ENCODE measurements at regions not wholly inside any gene's neighbourhood (a gene's known extent, or its start where the extent isn't known, plus 50 kb on each side); places are given as distances from the start of the nearest gene placed in this dataset.
"Not testable (repeated sequence)": the region's sequence is repeated elsewhere in the genome, so short reads cannot be mapped to it uniquely, and the experiment has no call there.

DNA sequence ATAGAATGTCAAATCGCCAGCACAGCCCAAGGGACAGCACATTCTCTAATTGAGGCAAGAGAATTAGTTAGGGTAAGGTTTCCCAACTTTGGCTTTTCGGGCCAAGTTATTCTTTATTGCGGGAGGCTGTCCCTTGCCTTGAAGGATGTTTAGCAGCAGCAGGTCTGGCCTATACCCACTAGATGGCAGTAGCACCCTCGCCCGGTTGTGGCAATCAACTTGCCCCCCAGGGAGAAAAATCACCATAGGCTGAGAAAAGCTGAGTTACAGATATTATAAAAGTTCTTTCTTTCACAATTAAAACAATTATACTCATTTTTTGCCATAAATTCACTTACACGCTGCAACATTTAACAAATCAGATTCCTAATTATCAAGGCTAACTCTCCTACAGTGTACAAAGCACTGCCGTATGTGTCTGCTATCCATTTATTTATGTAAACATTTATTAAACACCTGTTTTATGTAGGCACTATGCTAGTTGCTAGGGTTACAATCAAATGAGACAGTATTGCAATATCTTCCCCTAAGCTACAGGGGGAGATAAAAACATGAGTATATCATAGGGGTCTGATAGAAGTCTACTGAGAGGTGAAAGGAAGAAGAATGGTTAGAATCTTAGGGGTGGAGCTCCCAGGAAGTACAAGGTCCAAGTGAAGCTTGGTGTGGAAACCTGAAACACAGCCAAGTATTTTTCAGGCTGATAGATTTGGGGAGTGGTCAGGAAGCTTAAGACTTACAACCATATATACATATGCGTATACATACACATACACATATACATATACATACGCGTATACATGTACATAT, 452.3 kb downstream of the RAB38 start:
- Histone ChIP-seq H3K9me3 (no peaks in the 10 kb centered on the region), H3K4me3 (no peak overlapping the region), H3K4me1 (no peaks in the 10 kb centered on the region), H3K27ac (no peak overlapping the region), H3K27me3 (ENCODE audit: insufficient read depth in 3 of 3, low read length in 2 of 3) (no peaks in the 10 kb centered on the region), H3K36me3 (ENCODE audit: insufficient read depth in 1 of 2, low read depth in 1 of 2) (no peaks in the 10 kb centered on the region)
- no peak for DNase-seq
- intact Hi-C loops (cut with DNase I): loop anchor here (10.0 kb wide), 2 partner anchors 822 to 832 kb away; no protein-coding TSS in a partner anchor
- 71 to 73% (median 71%) methylated on average over 10 of the region's 10 CpGs for WGBS, 3 donors
- peak in 2 of 4 donors; percentile 50 to 80 for ATAC-seq
- TF ChIP-seq, protein P1, sequence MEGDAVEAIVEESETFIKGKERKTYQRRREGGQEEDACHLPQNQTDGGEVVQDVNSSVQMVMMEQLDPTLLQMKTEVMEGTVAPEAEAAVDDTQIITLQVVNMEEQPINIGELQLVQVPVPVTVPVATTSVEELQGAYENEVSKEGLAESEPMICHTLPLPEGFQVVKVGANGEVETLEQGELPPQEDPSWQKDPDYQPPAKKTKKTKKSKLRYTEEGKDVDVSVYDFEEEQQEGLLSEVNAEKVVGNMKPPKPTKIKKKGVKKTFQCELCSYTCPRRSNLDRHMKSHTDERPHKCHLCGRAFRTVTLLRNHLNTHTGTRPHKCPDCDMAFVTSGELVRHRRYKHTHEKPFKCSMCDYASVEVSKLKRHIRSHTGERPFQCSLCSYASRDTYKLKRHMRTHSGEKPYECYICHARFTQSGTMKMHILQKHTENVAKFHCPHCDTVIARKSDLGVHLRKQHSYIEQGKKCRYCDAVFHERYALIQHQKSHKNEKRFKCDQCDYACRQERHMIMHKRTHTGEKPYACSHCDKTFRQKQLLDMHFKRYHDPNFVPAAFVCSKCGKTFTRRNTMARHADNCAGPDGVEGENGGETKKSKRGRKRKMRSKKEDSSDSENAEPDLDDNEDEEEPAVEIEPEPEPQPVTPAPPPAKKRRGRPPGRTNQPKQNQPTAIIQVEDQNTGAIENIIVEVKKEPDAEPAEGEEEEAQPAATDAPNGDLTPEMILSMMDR (IDR thresholded peaks at IDR 0.05): peak; percentile 56

DNA sequence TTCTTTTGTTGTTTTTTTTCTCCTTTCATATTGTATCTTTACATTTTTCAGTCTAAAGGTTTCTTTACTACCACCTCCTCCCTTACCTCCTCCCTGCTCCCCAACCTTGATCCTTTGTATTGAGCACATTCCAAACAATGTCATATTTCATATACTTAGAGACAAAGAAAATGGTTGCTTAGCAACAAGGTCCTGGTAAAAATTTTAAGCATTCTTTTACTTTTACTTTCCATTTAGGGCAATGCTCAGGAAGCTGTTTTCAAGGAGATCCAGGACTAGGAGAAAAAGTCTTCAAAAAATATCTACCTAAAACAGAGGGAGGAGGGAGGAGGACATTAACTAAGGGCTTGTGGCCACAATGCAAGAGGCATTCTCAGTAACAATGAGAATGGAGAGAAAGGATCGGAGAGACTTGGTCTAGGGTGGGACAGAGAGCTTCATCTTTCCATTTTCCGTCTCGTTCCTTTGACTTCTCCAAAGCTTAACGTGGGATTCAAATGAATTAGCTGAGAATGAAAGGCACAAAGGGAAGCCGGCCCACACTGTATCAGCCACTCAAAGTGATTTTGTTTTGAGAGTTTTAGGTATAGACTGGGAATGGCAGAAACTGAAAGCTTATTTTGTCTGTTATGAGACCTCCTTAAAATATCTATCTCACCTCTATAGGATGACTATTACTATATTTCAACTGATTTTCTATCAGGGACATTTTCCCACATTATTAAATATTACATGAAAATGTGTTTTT, 455.7 kb downstream of the RAB38 start:
- no peaks in the 10 kb centered on the region for H3K9me3 ChIP-seq
- no peaks in the 10 kb centered on the region for H3K4me1 ChIP-seq
- no peaks in the 10 kb centered on the region for H3K36me3 ChIP-seq (ENCODE audit: insufficient read depth in 1 of 2, low read depth in 1 of 2)
- WGBS, 3 donors: 79 to 86% (median 82%) methylated on average over 5 of the region's 5 CpGs
- no peaks in the 10 kb centered on the region for H3K27me3 ChIP-seq (ENCODE audit: insufficient read depth in 3 of 3, low read length in 2 of 3)
- intact Hi-C loops (cut with DNase I): loop anchor here (10.0 kb wide), 2 partner anchors 825 to 835 kb away; no protein-coding TSS in a partner anchor
- ATAC-seq (no peak), DNase-seq (no peak)
- TF ChIP-seq, protein P1 (IDR thresholded peaks at IDR 0.05): no peak
- no peak overlapping the region for H3K4me3 ChIP-seq
- H3K27ac ChIP-seq: no peak overlapping the region

DNA sequence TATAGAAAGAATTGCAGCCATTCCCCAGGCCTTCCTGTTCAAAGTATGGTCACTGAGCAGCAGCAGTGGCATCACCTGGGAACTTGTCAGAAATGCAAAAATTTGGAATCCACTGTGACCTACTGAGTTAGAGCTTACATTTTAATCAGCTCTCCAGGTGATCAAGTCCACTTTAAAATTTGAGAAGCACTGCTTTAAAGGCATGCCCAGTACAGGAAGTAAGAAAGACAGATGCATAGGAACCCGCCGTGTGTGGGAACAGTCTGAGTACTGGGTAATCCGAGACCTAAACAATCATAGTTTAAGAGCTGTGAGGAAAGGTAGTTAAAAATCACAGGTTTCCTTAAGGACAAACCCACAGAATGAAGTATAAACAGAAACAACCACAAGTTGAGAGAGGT, 462.4 kb downstream of the RAB38 start:
- TF ChIP-seq, protein P1 (IDR thresholded peaks at IDR 0.05): no peak
- DNase-seq (no peak), ATAC-seq (no peak)
- no peaks in the 10 kb centered on the region for H3K9me3 ChIP-seq
- no peak overlapping the region for H3K27ac ChIP-seq
- H3K4me3 ChIP-seq: no peak overlapping the region
- intact Hi-C loops (cut with DNase I): no loop called here
- no peaks in the 10 kb centered on the region for H3K27me3 ChIP-seq (ENCODE audit: insufficient read depth in 3 of 3, low read length in 2 of 3)
- WGBS, 3 donors: 16 to 24% (median 23%) methylated on average over 3 of the region's 3 CpGs
- H3K36me3 ChIP-seq (ENCODE audit: insufficient read depth in 1 of 2, low read depth in 1 of 2): no peaks in the 10 kb centered on the region
- H3K4me1 ChIP-seq: no peaks in the 10 kb centered on the region

DNA sequence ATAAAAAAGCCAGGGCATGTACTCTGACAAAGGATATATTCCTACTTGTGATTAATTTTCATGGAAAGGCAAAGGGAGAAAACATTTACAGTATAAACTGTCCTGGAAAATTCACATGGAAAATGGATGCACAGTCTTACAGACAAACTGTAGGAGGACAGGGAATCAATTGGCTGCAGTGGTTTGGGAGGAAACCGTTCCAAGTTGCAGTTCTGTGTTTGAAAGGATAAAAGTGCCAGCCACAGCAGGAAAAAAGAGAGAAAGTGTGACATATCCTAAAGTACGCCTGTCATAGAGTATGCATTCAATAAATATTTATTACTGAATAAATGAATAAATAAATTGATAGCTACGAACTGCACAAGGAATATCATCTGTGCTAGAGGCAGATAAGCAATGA, 462.9 kb downstream of the RAB38 start:
- no peak for ATAC-seq
- Histone ChIP-seq H3K27me3 (ENCODE audit: insufficient read depth in 3 of 3, low read length in 2 of 3) (no peaks in the 10 kb centered on the region), H3K4me1 (no peaks in the 10 kb centered on the region), H3K27ac (no peak overlapping the region), H3K36me3 (ENCODE audit: insufficient read depth in 1 of 2, low read depth in 1 of 2) (no peaks in the 10 kb centered on the region), H3K4me3 (no peak overlapping the region), H3K9me3 (no peaks in the 10 kb centered on the region)
- DNase-seq: no peak
- TF ChIP-seq, protein P1 (IDR thresholded peaks at IDR 0.05): no peak
- WGBS, 3 donors: 35 to 53% (median 43%) methylated on average over 3 of the region's 3 CpGs
- intact Hi-C loops (cut with DNase I): no loop called here

DNA sequence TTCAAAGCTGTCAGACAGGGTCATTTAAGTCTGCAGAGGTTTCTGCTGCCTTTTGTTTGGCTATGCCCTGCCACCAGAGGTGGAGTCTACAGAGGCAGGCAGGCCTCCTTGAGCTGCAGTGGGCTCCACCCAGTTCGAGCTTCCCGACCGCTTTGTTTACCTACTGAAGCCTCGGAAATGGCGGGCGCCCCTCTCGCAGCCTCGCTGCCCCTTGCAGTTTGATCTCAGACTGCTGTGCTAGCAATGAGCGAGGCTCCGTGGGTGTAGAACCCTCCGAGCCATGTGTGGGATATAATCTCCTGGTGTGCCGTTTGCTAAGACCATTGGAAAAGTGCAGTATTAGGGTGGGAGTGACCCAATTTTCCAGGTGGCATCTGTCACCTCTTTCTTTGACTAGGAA, 471.7 kb downstream of the RAB38 start:
- 86 to 90% (median 89%) methylated on average over 11 to 12 of the region's 12 CpGs for WGBS, 3 donors
- DNase-seq: peak in 1 of 2 donors; percentile 41
- H3K27me3 ChIP-seq (ENCODE audit: insufficient read depth in 3 of 3, low read length in 2 of 3); H3K4me3 ChIP-seq; intact Hi-C loops (cut with DNase I); H3K4me1 ChIP-seq; H3K36me3 ChIP-seq (ENCODE audit: insufficient read depth in 1 of 2, low read depth in 1 of 2); H3K27ac ChIP-seq; ATAC-seq; H3K9me3 ChIP-seq: not testable (repeated sequence)

All from psoas muscle (tissue), 7 donors.